Astrocyte (in vitro differentiated cells and primary cell): ENCODE measurements at regions not wholly inside any gene's neighbourhood (a gene's known extent, or its start where the extent isn't known, plus 50 kb on each side); places are given as distances from the start of the nearest gene placed in this dataset.

Experiments used
- DNase-seq: peaks from one replicate; pipeline ENCODE4 v3.0.0-alpha.2; 2010; ENCODE audit warnings: low read depth
- FAIRE-seq: peaks from 2 replicates; lab custom pipeline; 2011; peaks lifted over from hg19 to GRCh38; lab: Jason Lieb, UNC
- H2AFZ ChIP-seq: 2 replicates; pipeline ENCODE4 v1.6.0; 2012; ENCODE audit warnings: low read depth, low read length, inconsistent platforms
- H3K27ac ChIP-seq: 2 replicates; pipeline ENCODE4 v1.5.1; 2011; ENCODE audit warnings: low read depth, low read length, inconsistent platforms
- H3K27me3 ChIP-seq: 2 replicates; pipeline ENCODE4 v1.6.0; 2011; ENCODE audit warnings: low read length, inconsistent platforms; ENCODE audit not compliant: insufficient read depth
- H3K36me3 ChIP-seq: 2 replicates; pipeline ENCODE4 v1.5.1; 2011; ENCODE audit warnings: low read length, inconsistent platforms; ENCODE audit not compliant: insufficient read depth
- H3K4me1 ChIP-seq: 2 replicates; pipeline ENCODE4 v1.5.1; 2011; ENCODE audit warnings: low read length, inconsistent platforms; ENCODE audit not compliant: insufficient read depth
- H3K4me2 ChIP-seq: 2 replicates; pipeline ENCODE4 v1.6.0; 2012; ENCODE audit warnings: low read length, inconsistent platforms
- H3K4me3 ChIP-seq: 2 replicates; pipeline ENCODE4 v1.5.1; 2011; ENCODE audit warnings: low read depth, mild to moderate bottlenecking, low read length, inconsistent platforms; ENCODE audit not compliant: insufficient read depth
- H3K79me2 ChIP-seq: 2 replicates; pipeline ENCODE4 v1.6.0; 2012; ENCODE audit warnings: mild to moderate bottlenecking, low read length, inconsistent platforms; ENCODE audit not compliant: insufficient read depth
- H3K9ac ChIP-seq: 2 replicates; pipeline ENCODE4 v1.6.0; 2012; ENCODE audit warnings: mild to moderate bottlenecking, low read length, inconsistent platforms
- H3K9me3 ChIP-seq: 2 replicates; pipeline ENCODE4 v1.5.1; 2012; ENCODE audit warnings: low read depth, mild to moderate bottlenecking, low read length, inconsistent platforms; ENCODE audit not compliant: insufficient read depth
- H4K20me1 ChIP-seq: 2 replicates; pipeline ENCODE4 v1.6.0; 2012; ENCODE audit warnings: low read length, inconsistent platforms; ENCODE audit not compliant: insufficient read depth
- H3K27ac Mint-ChIP-seq: one replicate; pipeline ENCODE4 v1.8.0; 2021; ENCODE audit warnings: mild to moderate bottlenecking, mixed read lengths; ENCODE audit not compliant: unreplicated experiment
- H3K27me3 Mint-ChIP-seq: one replicate; pipeline ENCODE4 v1.8.0; 2021; ENCODE audit warnings: low read depth, mixed read lengths; ENCODE audit not compliant: unreplicated experiment
- H3K36me3 Mint-ChIP-seq: one replicate; pipeline ENCODE4 v1.8.0; 2021; ENCODE audit warnings: low read depth, mixed read lengths; ENCODE audit not compliant: unreplicated experiment
- H3K4me1 Mint-ChIP-seq: one replicate; pipeline ENCODE4 v1.8.0; 2021; ENCODE audit warnings: low read depth, mixed read lengths; ENCODE audit not compliant: unreplicated experiment
- H3K4me3 Mint-ChIP-seq: one replicate; pipeline ENCODE4 v1.8.0; 2021; ENCODE audit warnings: mild to moderate bottlenecking, moderate library complexity, mixed read lengths; ENCODE audit not compliant: unreplicated experiment
- H3K9me3 Mint-ChIP-seq: one replicate; pipeline ENCODE4 v1.8.0; 2021; ENCODE audit warnings: mild to moderate bottlenecking, mixed read lengths; ENCODE audit not compliant: unreplicated experiment
- EZH2 ChIP-seq: IDR thresholded peaks from 2 replicates; pipeline ENCODE4 v1.6.1; 2012; ENCODE audit warnings: mild to moderate bottlenecking, low read length, inconsistent platforms; ENCODE audit not compliant: insufficient read depth
- TF ChIP-seq, protein P1 (sequence below): IDR thresholded peaks from 2 replicates; pipeline ENCODE4 v1.5.1; 2011; ENCODE audit warnings: low read depth, mild to moderate bottlenecking, inconsistent platforms, low read length, moderate library complexity; ENCODE audit not compliant: insufficient read depth

DNA sequence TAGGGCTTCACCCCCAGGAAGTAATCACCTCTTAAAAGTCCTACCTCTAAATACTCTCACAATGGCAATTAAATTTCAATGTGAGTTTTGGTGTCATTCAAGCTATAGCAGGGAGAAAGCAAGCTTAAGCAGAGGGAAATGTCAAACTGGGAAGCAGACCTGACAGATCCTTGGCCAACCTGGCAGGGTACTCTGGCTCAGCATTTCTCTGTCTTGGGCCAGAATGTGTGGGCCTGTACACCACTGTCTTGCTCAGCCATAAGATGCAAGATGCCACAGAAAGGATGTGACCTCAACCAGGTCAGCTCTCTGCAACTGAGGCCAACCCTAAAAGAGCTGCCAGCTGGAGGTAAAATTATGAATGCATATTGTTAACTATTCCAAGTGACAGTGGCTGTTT, 130.6 kb upstream of the CMC1 start:
- Mint-ChIP-seq H3K27ac (no peak overlapping the region), H3K4me1 (no peaks in the 10 kb centered on the region), H3K36me3 (no peaks in the 10 kb centered on the region), H3K4me3 (no peak overlapping the region), H3K27me3 (no peaks in the 10 kb centered on the region), H3K9me3 (no peaks in the 10 kb centered on the region)
- Histone ChIP-seq H4K20me1 (no peaks in the 10 kb centered on the region), H3K79me2 (no peaks in the 10 kb centered on the region), H3K27ac (no peak overlapping the region), H3K36me3 (no peaks in the 10 kb centered on the region), H2AFZ (no peak overlapping the region), H3K4me2 (no peak overlapping the region), H3K4me1 (no peaks in the 10 kb centered on the region), H3K27me3 (no peaks in the 10 kb centered on the region), H3K9ac (no peak overlapping the region), H3K4me3 (no peak overlapping the region), H3K9me3 (no peaks in the 10 kb centered on the region)
- TF ChIP-seq, protein P1, sequence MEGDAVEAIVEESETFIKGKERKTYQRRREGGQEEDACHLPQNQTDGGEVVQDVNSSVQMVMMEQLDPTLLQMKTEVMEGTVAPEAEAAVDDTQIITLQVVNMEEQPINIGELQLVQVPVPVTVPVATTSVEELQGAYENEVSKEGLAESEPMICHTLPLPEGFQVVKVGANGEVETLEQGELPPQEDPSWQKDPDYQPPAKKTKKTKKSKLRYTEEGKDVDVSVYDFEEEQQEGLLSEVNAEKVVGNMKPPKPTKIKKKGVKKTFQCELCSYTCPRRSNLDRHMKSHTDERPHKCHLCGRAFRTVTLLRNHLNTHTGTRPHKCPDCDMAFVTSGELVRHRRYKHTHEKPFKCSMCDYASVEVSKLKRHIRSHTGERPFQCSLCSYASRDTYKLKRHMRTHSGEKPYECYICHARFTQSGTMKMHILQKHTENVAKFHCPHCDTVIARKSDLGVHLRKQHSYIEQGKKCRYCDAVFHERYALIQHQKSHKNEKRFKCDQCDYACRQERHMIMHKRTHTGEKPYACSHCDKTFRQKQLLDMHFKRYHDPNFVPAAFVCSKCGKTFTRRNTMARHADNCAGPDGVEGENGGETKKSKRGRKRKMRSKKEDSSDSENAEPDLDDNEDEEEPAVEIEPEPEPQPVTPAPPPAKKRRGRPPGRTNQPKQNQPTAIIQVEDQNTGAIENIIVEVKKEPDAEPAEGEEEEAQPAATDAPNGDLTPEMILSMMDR, result no peak
- no peak for TF ChIP-seq EZH2
- DNase-seq (no peak), FAIRE-seq (no peak)

DNA sequence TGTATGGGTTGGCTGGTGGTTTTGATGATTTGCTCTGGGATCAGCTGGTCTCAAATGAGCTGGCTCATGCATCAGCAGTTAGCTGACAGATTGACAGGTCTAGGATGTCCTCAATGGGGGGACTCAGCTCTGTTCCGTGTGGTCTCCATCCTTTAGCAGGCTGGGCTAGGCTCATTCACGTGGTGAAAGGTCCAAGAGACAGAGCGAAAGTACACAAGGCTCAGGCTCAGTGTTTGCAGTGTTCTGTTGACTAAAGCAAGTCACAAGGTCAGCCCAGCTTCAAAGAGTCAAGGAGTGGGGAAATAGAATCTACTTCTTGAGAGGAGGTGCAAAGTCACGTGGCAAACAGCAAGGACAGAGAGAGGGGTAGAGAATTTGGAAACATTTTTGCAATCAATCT, 126.5 kb upstream of the CMC1 start:
- Histone ChIP-seq H4K20me1 (no peaks in the 10 kb centered on the region), H3K4me3 (no peak overlapping the region), H3K79me2 (no peaks in the 10 kb centered on the region), H3K36me3 (no peaks in the 10 kb centered on the region), H3K4me2 (no peak overlapping the region), H3K27me3 (no peaks in the 10 kb centered on the region), H3K4me1 (no peaks in the 10 kb centered on the region), H3K9ac (no peak overlapping the region), H2AFZ (no peak overlapping the region), H3K27ac (no peak overlapping the region), H3K9me3 (no peaks in the 10 kb centered on the region)
- Mint-ChIP-seq H3K9me3 (no peaks in the 10 kb centered on the region), H3K4me1 (no peaks in the 10 kb centered on the region), H3K27me3 (no peaks in the 10 kb centered on the region), H3K4me3 (no peak overlapping the region), H3K36me3 (no peaks in the 10 kb centered on the region), H3K27ac (no peak overlapping the region)
- TF ChIP-seq, protein P1, result no peak
- no peak for TF ChIP-seq EZH2
- no peak for DNase-seq
- FAIRE-seq, result no peak

DNA sequence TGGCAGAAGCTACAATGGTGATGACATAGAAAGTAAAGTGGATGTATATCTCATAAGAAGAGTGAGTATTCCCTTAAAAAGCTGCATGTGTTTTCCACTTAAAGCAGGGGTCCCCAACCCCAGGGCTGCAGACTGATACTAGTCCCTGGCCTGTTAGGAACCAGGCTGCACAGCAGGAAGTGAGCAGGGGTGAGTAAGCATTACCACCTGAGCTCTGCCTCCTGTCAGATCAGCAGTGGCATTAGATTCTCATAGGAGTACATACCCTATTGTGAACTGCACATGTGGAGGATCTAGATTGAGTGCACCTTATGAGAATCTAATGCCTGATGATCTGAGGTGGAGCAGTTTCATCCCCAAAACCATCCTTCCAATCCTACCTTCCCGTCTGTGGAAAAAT, 126.1 kb upstream of the CMC1 start:
- Mint-ChIP-seq H3K27ac (no peak overlapping the region), H3K4me1 (no peaks in the 10 kb centered on the region), H3K9me3 (no peaks in the 10 kb centered on the region), H3K4me3 (no peak overlapping the region), H3K36me3 (no peaks in the 10 kb centered on the region), H3K27me3 (no peaks in the 10 kb centered on the region)
- H3K9me3 ChIP-seq, result no peaks in the 10 kb centered on the region
- H3K4me3 ChIP-seq, result no peak overlapping the region
- no peak for TF ChIP-seq EZH2
- TF ChIP-seq, protein P1, result no peak
- H3K79me2 ChIP-seq, result no peaks in the 10 kb centered on the region
- H3K9ac ChIP-seq, result no peak overlapping the region
- no peaks in the 10 kb centered on the region for H3K4me1 ChIP-seq
- no peak overlapping the region for H3K4me2 ChIP-seq
- DNase-seq, result no peak
- H3K27ac ChIP-seq, result no peak overlapping the region
- FAIRE-seq, result no peak
- H4K20me1 ChIP-seq, result no peaks in the 10 kb centered on the region
- H3K27me3 ChIP-seq, result no peaks in the 10 kb centered on the region
- H2AFZ ChIP-seq, result no peak overlapping the region
- H3K36me3 ChIP-seq, result no peaks in the 10 kb centered on the region
